Tibial artery (tissue), 4 donors: ENCODE measurements at regions not wholly inside any gene's neighbourhood (a gene's known extent, or its start where the extent isn't known, plus 50 kb on each side); places are given as distances from the start of the nearest gene placed in this dataset.

Experiments
- DNase-seq, 2 donors: peaks; one replicate each; pipeline ENCODE4 v3.0.0-alpha.2; 2019
- H3K27ac ChIP-seq, 2 donors: fragments of 200-600 bp; sonication (generic) in 1 of 2; 1 replicate in 1 of 2; 2 replicates in 1 of 2; pipeline ENCODE4 v1.5.1; 2018 to 2019; ENCODE audit warnings: mild to moderate bottlenecking in 1 of 2
- H3K27me3 ChIP-seq, 2 donors: fragments of 200-600 bp; sonication (generic) in 1 of 2; one replicate each; pipeline versions ENCODE4 v1.5.1 to v1.6.0; 2016 to 2019
- H3K36me3 ChIP-seq, 3 donors: fragments of 200-600 bp; sonication (generic) in 2 of 3; one replicate each; pipeline ENCODE4 v1.5.1; 2016 to 2019; ENCODE audit warnings: mild to moderate bottlenecking in 2 of 3
- H3K4me1 ChIP-seq, 4 donors: fragments of 200-600 bp; sonication (generic) in 2 of 4; 1 replicate in 3 of 4; 2 replicates in 1 of 4; pipeline ENCODE4 v1.5.1; 2016 to 2019
- H3K4me3 ChIP-seq, 2 donors: fragments of 200-600 bp; sonication (generic) in 1 of 2; 1 replicate in 1 of 2; 2 replicates in 1 of 2; pipeline ENCODE4 v1.5.1; 2018 to 2019; ENCODE audit warnings: mild to moderate bottlenecking in 2 of 2
- H3K9me3 ChIP-seq, 3 donors: fragments of 200-600 bp; sonication (generic) in 1 of 3; one replicate each; pipeline ENCODE4 v1.5.1; 2016 to 2019
- CTCF ChIP-seq, 2 experiments: fragments of 200-600 bp in 1 of 2; fragments of 450-650 bp in 1 of 2; IDR thresholded peaks; one replicate each; pipeline ENCODE4 v1.5.1; 2017 to 2019; ENCODE audit warnings: antibody characterized with exemption in 2 of 2, mild to moderate bottlenecking in 1 of 2, moderate library complexity in 1 of 2
- intact Hi-C: fragments of 100-400 bp; cut with DNase I; formaldehyde crosslinking; loops from one replicate; pipeline ENCODE4 v1.15.0; 2023; ENCODE audit warnings: low total_unique reads

- H3K4me3 ChIP-seq: no peak overlapping the region
- peaks cover 0 to 87% of the 10 kb centered on the region in 2 donors for H3K27me3 ChIP-seq
- no peak for TF ChIP-seq CTCF (IDR thresholded peaks at IDR 0.05)
- H3K4me1 ChIP-seq: peaks cover 0 to 10% (median 10%) of the 10 kb centered on the region in 4 donors
- intact Hi-C loops: no loop called here
- no peaks in the 10 kb centered on the region for H3K36me3 ChIP-seq
- no peaks in the 10 kb centered on the region for H3K9me3 ChIP-seq
- DNase-seq: peak in 1 of 2 donors; percentile 57
- H3K27ac ChIP-seq: no peak overlapping the region
Observed at GRCh38 chr22:48490500-48491411, 1336.9 kb downstream of the BRD1 start.

GRCh38 chr22:48489551-48490499 is 1337.8 kb downstream of the BRD1 start:
- Histone ChIP-seq H3K4me1 (peaks cover 0 to 10% (median 10%) of the 10 kb centered on the region in 4 donors), H3K27me3 (peaks cover 0 to 87% of the 10 kb centered on the region in 2 donors), H3K4me3 (peak overlapping the region in 1 of 2 donors; percentile 35), H3K36me3 (no peaks in the 10 kb centered on the region), H3K9me3 (no peaks in the 10 kb centered on the region), H3K27ac (no peak overlapping the region)
- DNase-seq: peak in 1 of 2 donors; percentile 53
- TF ChIP-seq CTCF (IDR thresholded peaks at IDR 0.05): no peak
- intact Hi-C loops: no loop called here

GRCh38 chr22:48488611-48489511 is 1338.8 kb downstream of the BRD1 start:
- peaks cover 0 to 10% (median 10%) of the 10 kb centered on the region in 4 donors for H3K4me1 ChIP-seq
- no peaks in the 10 kb centered on the region for H3K36me3 ChIP-seq
- peaks cover 0 to 77% of the 10 kb centered on the region in 2 donors for H3K27me3 ChIP-seq
- H3K27ac ChIP-seq: no peak overlapping the region
- no peak overlapping the region for H3K4me3 ChIP-seq
- no peaks in the 10 kb centered on the region for H3K9me3 ChIP-seq
- peak in 1 of 2 donors; percentile 49 for DNase-seq
- TF ChIP-seq CTCF (IDR thresholded peaks at IDR 0.05): no peak
- intact Hi-C loops: no loop called here

- Histone ChIP-seq H3K4me1 (peaks cover 0 to 10% (median 10%) of the 10 kb centered on the region in 4 donors), H3K27me3 (peaks cover 0 to 72% of the 10 kb centered on the region in 2 donors), H3K9me3 (no peaks in the 10 kb centered on the region), H3K4me3 (no peak overlapping the region), H3K27ac (no peak overlapping the region), H3K36me3 (no peaks in the 10 kb centered on the region)
- TF ChIP-seq CTCF (IDR thresholded peaks at IDR 0.05): no peak
- DNase-seq: peak in 1 of 2 donors; percentile 42
- intact Hi-C loops: no loop called here
Observed at GRCh38 chr22:48488149-48488551, 1339.5 kb downstream of the BRD1 start.

- Histone ChIP-seq H3K27ac (no peak overlapping the region), H3K27me3 (peaks cover 0 to 62% of the 10 kb centered on the region in 2 donors), H3K9me3 (no peaks in the 10 kb centered on the region), H3K36me3 (no peaks in the 10 kb centered on the region), H3K4me3 (no peak overlapping the region), H3K4me1 (peaks cover 0 to 10% (median 10%) of the 10 kb centered on the region in 4 donors)
- DNase-seq: no peak
- no peak for TF ChIP-seq CTCF (IDR thresholded peaks at IDR 0.05)
- intact Hi-C loops: no loop called here
Observed at GRCh38 chr22:48486558-48486957, 1341.1 kb downstream of the BRD1 start.
